GM12891 (cell line): ENCODE measurements at regions not wholly inside any gene's neighbourhood (a gene's known extent, or its start where the extent isn't known, plus 50 kb on each side); places are given as distances from the start of the nearest gene placed in this dataset.

Experiments
- DNase-seq: peaks from one replicate; pipeline ENCODE4 v3.0.0; 2011; ENCODE audit warnings: low spot score; ENCODE audit not compliant: insufficient read length
- FAIRE-seq: peaks from 2 replicates; lab custom pipeline; 2011; peaks lifted over from hg19 to GRCh38; lab: Jason Lieb, UNC
- PAX5 ChIP-seq: IDR thresholded peaks from 2 replicates; pipeline ENCODE4 v1.6.1; 2011; ENCODE audit warnings: low read length, moderate library complexity, mild to moderate bottlenecking; ENCODE audit not compliant: insufficient read depth, severe bottlenecking
- POLR2A ChIP-seq: IDR thresholded peaks from 2 replicates; pipeline ENCODE4 v1.6.1; 2011; ENCODE audit warnings: low read depth, low read length, control low read depth
- POLR2AphosphoS5 ChIP-seq: IDR thresholded peaks from 2 replicates; pipeline ENCODE4 v1.6.1; 2011; ENCODE audit warnings: low read depth, low read length, control low read depth
- POU2F2 ChIP-seq: IDR thresholded peaks from 2 replicates; pipeline ENCODE4 v1.6.1; 2011; ENCODE audit warnings: low read depth, mild to moderate bottlenecking, control low read depth, low read length, moderate library complexity
- SPI1 ChIP-seq: IDR thresholded peaks from 2 replicates; pipeline ENCODE4 v1.6.1; 2011; ENCODE audit warnings: low read depth, low read length, control low read depth
- TAF1 ChIP-seq: IDR thresholded peaks from 2 replicates; pipeline ENCODE4 v1.6.1; 2011; ENCODE audit warnings: low read depth, low read length, control low read depth

GRCh38 chrX:144901521-144901920 is 345.8 kb upstream of the SPANXN1 start:
- no peak for FAIRE-seq
- DNase-seq, result no peak
- no peak for TF ChIP-seq SPI1

GRCh38 chrX:144916785-144917184 is 330.5 kb upstream of the SPANXN1 start:
- no peak for FAIRE-seq
- TF ChIP-seq POU2F2 (no peak), POLR2A (no peak), POLR2AphosphoS5 (no peak), PAX5 (no peak), SPI1 (no peak), TAF1 (no peak)
- no peak for DNase-seq

- FAIRE-seq (no peak), DNase-seq (no peak)
- TF ChIP-seq TAF1, result no peak
- TF ChIP-seq POLR2AphosphoS5, result no peak
- TF ChIP-seq POU2F2, result no peak
- TF ChIP-seq SPI1, result no peak
- TF ChIP-seq POLR2A, result no peak
- no peak for TF ChIP-seq PAX5
These were observed 328.4 kb upstream of the SPANXN1 start for GRCh38 chrX:144918936-144919335.

- TF ChIP-seq POLR2AphosphoS5 (no peak), PAX5 (no peak), POU2F2 (no peak), SPI1 (no peak), POLR2A (no peak), TAF1 (no peak)
- DNase-seq (no peak), FAIRE-seq (no peak)
These were observed 300.6 kb upstream of the SPANXN1 start for GRCh38 chrX:144946666-144947065.
